RKO (cell line): ENCODE measurements at regions not wholly inside any gene's neighbourhood (a gene's known extent, or its start where the extent isn't known, plus 50 kb on each side); places are given as distances from the start of the nearest gene placed in this dataset.
"Not testable (repeated sequence)": the region's sequence is repeated elsewhere in the genome, so short reads cannot be mapped to it uniquely, and the experiment has no call there.

Experiments
- DNase-seq: peaks from one replicate; pipeline ENCODE4 v3.0.0-alpha.2; 2016; ENCODE audit warnings: low spot score

GRCh38 chr2:211144078-211144477 is 587.7 kb downstream of the CPS1 start:
- peak; percentile 42 for DNase-seq

GRCh38 chr2:211144974-211145665 is 588.7 kb downstream of the CPS1 start:
- DNase-seq = no peak

- no peak for DNase-seq
Measured at GRCh38 chr2:211149731-211150130, 593.3 kb downstream of the CPS1 start.

- DNase-seq = no peak
Measured at GRCh38 chr2:211157211-211157610, 600.8 kb downstream of the CPS1 start.

GRCh38 chr2:211157856-211158463 is 601.6 kb downstream of the CPS1 start:
- peak; percentile 76 for DNase-seq

- DNase-seq = no peak
Measured at GRCh38 chr2:211159972-211160371, 603.6 kb downstream of the CPS1 start.

GRCh38 chr2:211161236-211161635 is 604.8 kb downstream of the CPS1 start:
- no peak for DNase-seq

- DNase-seq = no peak
Measured at GRCh38 chr2:211162911-211163310, 606.5 kb downstream of the CPS1 start.

GRCh38 chr2:211170843-211171242 is 614.4 kb downstream of the CPS1 start:
- no peak for DNase-seq

GRCh38 chr2:211174021-211174420 is 617.6 kb downstream of the CPS1 start:
- DNase-seq = no peak

- no peak for DNase-seq
Measured at GRCh38 chr2:211174631-211175030, 618.2 kb downstream of the CPS1 start.

- DNase-seq = peak; percentile 11
Measured at GRCh38 chr2:211175956-211176355, 619.6 kb downstream of the CPS1 start.

- no peak for DNase-seq
Measured at GRCh38 chr2:211176514-211177141, 620.2 kb downstream of the CPS1 start.

- DNase-seq = no peak
Measured at GRCh38 chr2:211181626-211182025, 625.2 kb downstream of the CPS1 start.

GRCh38 chr2:211187602-211188001 is 631.2 kb downstream of the CPS1 start:
- DNase-seq = no peak

- no peak for DNase-seq
Measured at GRCh38 chr2:211203986-211204385, 647.6 kb downstream of the CPS1 start.

- DNase-seq = no peak
Measured at GRCh38 chr2:211204456-211204855, 648.1 kb downstream of the CPS1 start.

- no peak for DNase-seq
Measured at GRCh38 chr2:211204902-211205301, 648.5 kb downstream of the CPS1 start.

GRCh38 chr2:211205358-211205757 is 649.0 kb downstream of the CPS1 start:
- DNase-seq = no peak

GRCh38 chr2:211205836-211206235 is 649.4 kb downstream of the CPS1 start:
- no peak for DNase-seq

GRCh38 chr2:211216221-211216620 is 659.8 kb downstream of the CPS1 start:
- DNase-seq = peak; percentile 24

GRCh38 chr2:211219548-211219947 is 663.1 kb downstream of the CPS1 start:
- not testable (repeated sequence) for DNase-seq

- DNase-seq = no peak
Measured at GRCh38 chr2:211225784-211226183, 669.4 kb downstream of the CPS1 start.
